WTC11 (cell line): ENCODE measurements at regions not wholly inside any gene's neighbourhood (a gene's known extent, or its start where the extent isn't known, plus 50 kb on each side); places are given as distances from the start of the nearest gene placed in this dataset.

Source experiments
- CBFB ChIP-seq: sonication (generic); formaldehyde crosslinking; IDR thresholded peaks from 2 replicates; pipeline ENCODE4 v1.8.1; 2022; ENCODE audit warnings: mild to moderate bottlenecking, low read depth, missing genetic modification reagents
- MYBL2 ChIP-seq: sonication (generic); formaldehyde crosslinking; IDR thresholded peaks from 2 replicates; pipeline ENCODE4 v1.8.1; 2023; ENCODE audit warnings: mild to moderate bottlenecking, moderate library complexity, missing genetic modification reagents
- NR2C2 ChIP-seq: sonication (generic); formaldehyde crosslinking; IDR thresholded peaks from 2 replicates; pipeline ENCODE4 v1.8.0; 2022; ENCODE audit warnings: mild to moderate bottlenecking, missing genetic modification reagents
- TEAD4 ChIP-seq: sonication (generic); formaldehyde crosslinking; IDR thresholded peaks from 2 replicates; pipeline ENCODE4 v1.8.0; 2022; ENCODE audit warnings: mild to moderate bottlenecking, missing genetic modification reagents
- TF ChIP-seq, protein P1 (sequence below): fragments of 200-600 bp; IDR thresholded peaks from 2 replicates; pipeline ENCODE4 v1.8.0; 2022; ENCODE audit warnings: antibody characterized with exemption
- TF ChIP-seq, protein P2 (sequence below): sonication (generic); formaldehyde crosslinking; conservative IDR thresholded peaks from 2 replicates; pipeline ENCODE4 v1.8.1; 2022; ENCODE audit warnings: mild to moderate bottlenecking, missing genetic modification reagents
- TF ChIP-seq, protein P3 (sequence below): fragments of 250-450 bp; sonication (Bioruptor Pico); IDR thresholded peaks from 2 replicates; pipeline ENCODE4 v1.9.0; 2021; ENCODE audit warnings: mild to moderate bottlenecking
- TF ChIP-seq, protein P4 (sequence below): sonication (generic); formaldehyde crosslinking; IDR thresholded peaks from 2 replicates; pipeline ENCODE4 v1.8.1; 2023; ENCODE audit warnings: mild to moderate bottlenecking, missing genetic modification reagents

DNA sequence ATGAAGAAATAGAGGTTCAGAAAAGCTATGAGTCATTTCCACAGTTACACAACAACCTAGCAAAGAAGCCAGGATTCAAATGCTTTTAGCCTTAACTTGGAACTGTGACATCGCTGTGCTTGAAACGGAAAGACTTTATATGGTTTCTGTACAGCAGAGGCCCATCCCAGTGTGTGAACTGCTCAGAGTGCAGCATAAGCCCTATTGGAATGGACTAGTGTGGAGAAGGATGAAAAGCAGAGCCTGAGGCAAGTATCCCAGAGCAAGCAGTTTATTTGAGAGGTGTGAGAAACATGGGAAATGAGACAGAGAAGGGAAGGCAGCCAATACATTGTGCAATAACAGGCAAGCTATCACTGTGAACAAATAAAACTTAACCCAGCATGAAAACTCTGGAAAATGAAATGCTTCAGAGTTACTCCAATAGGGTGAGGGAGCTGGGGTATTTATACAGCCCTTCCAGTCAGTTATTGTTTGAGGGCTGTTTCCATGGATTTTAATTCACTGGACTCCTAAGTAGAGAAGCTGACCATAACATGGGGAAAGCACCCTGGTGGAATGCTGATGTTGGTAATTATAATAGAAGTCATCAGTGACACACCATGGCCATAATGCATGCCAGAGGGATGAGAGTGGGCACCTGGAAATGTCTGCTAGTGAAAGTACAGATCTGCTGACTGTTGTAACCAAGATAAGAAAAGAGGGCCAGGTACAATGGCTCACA lies 254.0 kb upstream of the POU3F3 start:
- TF ChIP-seq, protein P1, sequence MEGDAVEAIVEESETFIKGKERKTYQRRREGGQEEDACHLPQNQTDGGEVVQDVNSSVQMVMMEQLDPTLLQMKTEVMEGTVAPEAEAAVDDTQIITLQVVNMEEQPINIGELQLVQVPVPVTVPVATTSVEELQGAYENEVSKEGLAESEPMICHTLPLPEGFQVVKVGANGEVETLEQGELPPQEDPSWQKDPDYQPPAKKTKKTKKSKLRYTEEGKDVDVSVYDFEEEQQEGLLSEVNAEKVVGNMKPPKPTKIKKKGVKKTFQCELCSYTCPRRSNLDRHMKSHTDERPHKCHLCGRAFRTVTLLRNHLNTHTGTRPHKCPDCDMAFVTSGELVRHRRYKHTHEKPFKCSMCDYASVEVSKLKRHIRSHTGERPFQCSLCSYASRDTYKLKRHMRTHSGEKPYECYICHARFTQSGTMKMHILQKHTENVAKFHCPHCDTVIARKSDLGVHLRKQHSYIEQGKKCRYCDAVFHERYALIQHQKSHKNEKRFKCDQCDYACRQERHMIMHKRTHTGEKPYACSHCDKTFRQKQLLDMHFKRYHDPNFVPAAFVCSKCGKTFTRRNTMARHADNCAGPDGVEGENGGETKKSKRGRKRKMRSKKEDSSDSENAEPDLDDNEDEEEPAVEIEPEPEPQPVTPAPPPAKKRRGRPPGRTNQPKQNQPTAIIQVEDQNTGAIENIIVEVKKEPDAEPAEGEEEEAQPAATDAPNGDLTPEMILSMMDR = no peak
- no peak for TF ChIP-seq CBFB
- TF ChIP-seq, protein P2, sequence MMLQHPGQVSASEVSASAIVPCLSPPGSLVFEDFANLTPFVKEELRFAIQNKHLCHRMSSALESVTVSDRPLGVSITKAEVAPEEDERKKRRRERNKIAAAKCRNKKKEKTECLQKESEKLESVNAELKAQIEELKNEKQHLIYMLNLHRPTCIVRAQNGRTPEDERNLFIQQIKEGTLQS (CRISPR knock-in tag) = no peak
- TF ChIP-seq MYBL2 (CRISPR knock-in tag) = no peak
- TF ChIP-seq NR2C2 (CRISPR knock-in tag) = no peak
- TF ChIP-seq TEAD4 (CRISPR knock-in tag) = no peak
- TF ChIP-seq, protein P3, sequence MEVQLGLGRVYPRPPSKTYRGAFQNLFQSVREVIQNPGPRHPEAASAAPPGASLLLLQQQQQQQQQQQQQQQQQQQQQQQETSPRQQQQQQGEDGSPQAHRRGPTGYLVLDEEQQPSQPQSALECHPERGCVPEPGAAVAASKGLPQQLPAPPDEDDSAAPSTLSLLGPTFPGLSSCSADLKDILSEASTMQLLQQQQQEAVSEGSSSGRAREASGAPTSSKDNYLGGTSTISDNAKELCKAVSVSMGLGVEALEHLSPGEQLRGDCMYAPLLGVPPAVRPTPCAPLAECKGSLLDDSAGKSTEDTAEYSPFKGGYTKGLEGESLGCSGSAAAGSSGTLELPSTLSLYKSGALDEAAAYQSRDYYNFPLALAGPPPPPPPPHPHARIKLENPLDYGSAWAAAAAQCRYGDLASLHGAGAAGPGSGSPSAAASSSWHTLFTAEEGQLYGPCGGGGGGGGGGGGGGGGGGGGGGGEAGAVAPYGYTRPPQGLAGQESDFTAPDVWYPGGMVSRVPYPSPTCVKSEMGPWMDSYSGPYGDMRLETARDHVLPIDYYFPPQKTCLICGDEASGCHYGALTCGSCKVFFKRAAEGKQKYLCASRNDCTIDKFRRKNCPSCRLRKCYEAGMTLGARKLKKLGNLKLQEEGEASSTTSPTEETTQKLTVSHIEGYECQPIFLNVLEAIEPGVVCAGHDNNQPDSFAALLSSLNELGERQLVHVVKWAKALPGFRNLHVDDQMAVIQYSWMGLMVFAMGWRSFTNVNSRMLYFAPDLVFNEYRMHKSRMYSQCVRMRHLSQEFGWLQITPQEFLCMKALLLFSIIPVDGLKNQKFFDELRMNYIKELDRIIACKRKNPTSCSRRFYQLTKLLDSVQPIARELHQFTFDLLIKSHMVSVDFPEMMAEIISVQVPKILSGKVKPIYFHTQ = no peak
- TF ChIP-seq, protein P4, sequence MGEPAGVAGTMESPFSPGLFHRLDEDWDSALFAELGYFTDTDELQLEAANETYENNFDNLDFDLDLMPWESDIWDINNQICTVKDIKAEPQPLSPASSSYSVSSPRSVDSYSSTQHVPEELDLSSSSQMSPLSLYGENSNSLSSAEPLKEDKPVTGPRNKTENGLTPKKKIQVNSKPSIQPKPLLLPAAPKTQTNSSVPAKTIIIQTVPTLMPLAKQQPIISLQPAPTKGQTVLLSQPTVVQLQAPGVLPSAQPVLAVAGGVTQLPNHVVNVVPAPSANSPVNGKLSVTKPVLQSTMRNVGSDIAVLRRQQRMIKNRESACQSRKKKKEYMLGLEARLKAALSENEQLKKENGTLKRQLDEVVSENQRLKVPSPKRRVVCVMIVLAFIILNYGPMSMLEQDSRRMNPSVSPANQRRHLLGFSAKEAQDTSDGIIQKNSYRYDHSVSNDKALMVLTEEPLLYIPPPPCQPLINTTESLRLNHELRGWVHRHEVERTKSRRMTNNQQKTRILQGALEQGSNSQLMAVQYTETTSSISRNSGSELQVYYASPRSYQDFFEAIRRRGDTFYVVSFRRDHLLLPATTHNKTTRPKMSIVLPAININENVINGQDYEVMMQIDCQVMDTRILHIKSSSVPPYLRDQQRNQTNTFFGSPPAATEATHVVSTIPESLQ (CRISPR knock-in tag) = no peak
